Stomach (tissue), 4 donors: ENCODE measurements at regions not wholly inside any gene's neighbourhood (a gene's known extent, or its start where the extent isn't known, plus 50 kb on each side); places are given as distances from the start of the nearest gene placed in this dataset.

ENCODE experiments used
- EP300 ChIP-seq: sonication (generic); formaldehyde crosslinking; IDR thresholded peaks from one replicate; pipeline ENCODE4 v1.6.1; 2017; ENCODE audit warnings: antibody characterized with exemption
- POLR2A ChIP-seq, 4 donors: fragments of 450-650 bp; IDR thresholded peaks; one replicate each; pipeline ENCODE4 v1.6.1; 2016; ENCODE audit warnings: antibody characterized with exemption in 4 of 4, control low read depth in 2 of 4, mild to moderate bottlenecking in 1 of 4, moderate library complexity in 1 of 4
- POLR2AphosphoS5 ChIP-seq, 3 donors: sonication (generic); formaldehyde crosslinking; IDR thresholded peaks; one replicate each; pipeline ENCODE4 v1.6.1; 2016; ENCODE audit warnings: antibody characterized with exemption in 3 of 3
- TF ChIP-seq, protein P1 (sequence below), 7 experiments: fragments of 450-650 bp in 4 of 7; fragments of 200-600 bp in 3 of 7; sonication (generic) in 3 of 7; IDR thresholded peaks; one replicate each; pipeline ENCODE4 v1.5.1; 2016 to 2019; ENCODE audit warnings: antibody characterized with exemption in 7 of 7, control low read depth in 2 of 7, mild to moderate bottlenecking in 1 of 7

- TF ChIP-seq, protein P1, sequence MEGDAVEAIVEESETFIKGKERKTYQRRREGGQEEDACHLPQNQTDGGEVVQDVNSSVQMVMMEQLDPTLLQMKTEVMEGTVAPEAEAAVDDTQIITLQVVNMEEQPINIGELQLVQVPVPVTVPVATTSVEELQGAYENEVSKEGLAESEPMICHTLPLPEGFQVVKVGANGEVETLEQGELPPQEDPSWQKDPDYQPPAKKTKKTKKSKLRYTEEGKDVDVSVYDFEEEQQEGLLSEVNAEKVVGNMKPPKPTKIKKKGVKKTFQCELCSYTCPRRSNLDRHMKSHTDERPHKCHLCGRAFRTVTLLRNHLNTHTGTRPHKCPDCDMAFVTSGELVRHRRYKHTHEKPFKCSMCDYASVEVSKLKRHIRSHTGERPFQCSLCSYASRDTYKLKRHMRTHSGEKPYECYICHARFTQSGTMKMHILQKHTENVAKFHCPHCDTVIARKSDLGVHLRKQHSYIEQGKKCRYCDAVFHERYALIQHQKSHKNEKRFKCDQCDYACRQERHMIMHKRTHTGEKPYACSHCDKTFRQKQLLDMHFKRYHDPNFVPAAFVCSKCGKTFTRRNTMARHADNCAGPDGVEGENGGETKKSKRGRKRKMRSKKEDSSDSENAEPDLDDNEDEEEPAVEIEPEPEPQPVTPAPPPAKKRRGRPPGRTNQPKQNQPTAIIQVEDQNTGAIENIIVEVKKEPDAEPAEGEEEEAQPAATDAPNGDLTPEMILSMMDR (IDR thresholded peaks at IDR 0.05): no peak
- TF ChIP-seq POLR2A (IDR thresholded peaks at IDR 0.05) (no peak), POLR2AphosphoS5 (IDR thresholded peaks at IDR 0.05) (no peak), EP300 (no peak)
These were observed 219.6 kb downstream of the RPS24 start for GRCh38 chr10:78253063-78253853.
